HEK293 (cell line): ENCODE measurements at regions not wholly inside any gene's neighbourhood (a gene's known extent, or its start where the extent isn't known, plus 50 kb on each side); places are given as distances from the start of the nearest gene placed in this dataset.

Experiments
- CTCF ChIA-PET: fragments of 350-600 bp; formaldehyde crosslinking; extraction: SDS; loops from one replicate; lab custom pipeline; 2021; ENCODE audit warnings: antibody characterized with exemption; lab: Yijun Ruan, JAX
- POLR2A ChIA-PET: fragments of 300-600 bp; formaldehyde crosslinking; extraction: SDS; loops from one replicate; lab custom pipeline; 2020; ENCODE audit warnings: antibody characterized with exemption, inconsistent platforms; lab: Yijun Ruan, JAX
- H3K27ac ChIP-seq: fragments of 200-500 bp; sonication (Bioruptor generic); 2 replicates; pipeline ENCODE4 v1.5.1; 2014; ENCODE audit warnings: low read depth, low read length, control low read depth, inconsistent platforms; ENCODE audit errors: extremely low read depth
- H3K36me3 ChIP-seq, 2 experiments: fragments of 200-500 bp in 1 of 2; sonication (Bioruptor generic) in 1 of 2; 1 replicate in 1 of 2; 2 replicates in 1 of 2; pipeline ENCODE4 v1.5.1; 2014 to 2017; ENCODE audit warnings: inconsistent platforms in 2 of 2, low read length in 2 of 2; ENCODE audit not compliant: control insufficient read depth in 2 of 2, insufficient read depth in 1 of 2
- H3K4me1 ChIP-seq: fragments of 200-500 bp; sonication (Bioruptor generic); 2 replicates; pipeline ENCODE4 v1.5.1; 2014; ENCODE audit warnings: mild to moderate bottlenecking, low read length, inconsistent platforms; ENCODE audit not compliant: control insufficient read depth, insufficient read depth
- H3K4me3 ChIP-seq: 2 replicates; pipeline ENCODE4 v1.5.1; 2011; ENCODE audit warnings: low read depth, mild to moderate bottlenecking, control low read depth, low read length, moderate library complexity
- H3K9me3 ChIP-seq: fragments of 200-500 bp; sonication (Bioruptor generic); 2 replicates; pipeline ENCODE4 v1.5.1; 2014; ENCODE audit warnings: low read depth, low read length, inconsistent platforms; ENCODE audit not compliant: control insufficient read depth, insufficient read depth
- HOXA7 ChIP-seq: sonication (generic); formaldehyde crosslinking; IDR thresholded peaks from 2 replicates; pipeline ENCODE4 v1.8.1; 2022; ENCODE audit warnings: missing genetic modification reagents, borderline replicate concordance
- MZF1 ChIP-seq: fragments of 450-650 bp; formaldehyde crosslinking; IDR thresholded peaks from 2 replicates; pipeline ENCODE4 v1.5.1; 2017; ENCODE audit warnings: missing biosample characterization, missing genetic modification characterization, borderline replicate concordance
- PRDM10 ChIP-seq: fragments of 450-650 bp; formaldehyde crosslinking; IDR thresholded peaks from 2 replicates; pipeline ENCODE4 v1.5.1; 2016; ENCODE audit warnings: missing biosample characterization, missing genetic modification characterization
- WT1 ChIP-seq: fragments of 450-650 bp; formaldehyde crosslinking; IDR thresholded peaks from 2 replicates; pipeline ENCODE4 v1.5.1; 2016; ENCODE audit warnings: missing biosample characterization, missing genetic modification characterization
- ZBTB11 ChIP-seq: fragments of 450-650 bp; formaldehyde crosslinking; conservative IDR thresholded peaks from 2 replicates; pipeline ENCODE4 v1.5.1; 2016; ENCODE audit warnings: low read depth, missing biosample characterization, missing genetic modification characterization
- ZBTB6 ChIP-seq: fragments of 450-650 bp; formaldehyde crosslinking; IDR thresholded peaks from 2 replicates; pipeline ENCODE4 v1.5.1; 2017; ENCODE audit warnings: missing biosample characterization, missing genetic modification characterization
- ZBTB7A ChIP-seq: fragments of 450-650 bp; formaldehyde crosslinking; IDR thresholded peaks from 2 replicates; pipeline ENCODE4 v1.5.1; 2016; ENCODE audit warnings: low read depth, missing biosample characterization, missing genetic modification characterization
- ZFHX2 ChIP-seq: fragments of 450-650 bp; formaldehyde crosslinking; conservative IDR thresholded peaks from 2 replicates; pipeline ENCODE4 v1.5.1; 2016; ENCODE audit warnings: missing biosample characterization, missing genetic modification characterization
- ZFP37 ChIP-seq: fragments of 450-650 bp; formaldehyde crosslinking; IDR thresholded peaks from 2 replicates; pipeline ENCODE4 v1.5.1; 2016; ENCODE audit warnings: missing biosample characterization, missing genetic modification characterization
- ZNF157 ChIP-seq: fragments of 450-650 bp; formaldehyde crosslinking; IDR thresholded peaks from 2 replicates; pipeline ENCODE4 v1.5.1; 2016; ENCODE audit warnings: missing biosample characterization, missing genetic modification characterization
- ZNF169 ChIP-seq: fragments of 450-650 bp; formaldehyde crosslinking; IDR thresholded peaks from 2 replicates; pipeline ENCODE4 v1.5.1; 2016; ENCODE audit warnings: missing biosample characterization, missing genetic modification characterization
- ZNF2 ChIP-seq: fragments of 450-650 bp; formaldehyde crosslinking; IDR thresholded peaks from 2 replicates; pipeline ENCODE4 v1.5.1; 2016; ENCODE audit warnings: missing biosample characterization, missing genetic modification characterization
- ZNF26 ChIP-seq: fragments of 450-650 bp; formaldehyde crosslinking; IDR thresholded peaks from 2 replicates; pipeline ENCODE4 v1.5.1; 2016; ENCODE audit warnings: missing biosample characterization, missing genetic modification characterization
- ZNF324 ChIP-seq: fragments of 450-650 bp; formaldehyde crosslinking; IDR thresholded peaks from 2 replicates; pipeline ENCODE4 v1.5.1; 2016; ENCODE audit warnings: missing biosample characterization, missing genetic modification characterization
- ZNF341 ChIP-seq: fragments of 450-650 bp; formaldehyde crosslinking; IDR thresholded peaks from 2 replicates; pipeline ENCODE4; 2016; ENCODE audit warnings: low read depth, missing biosample characterization, missing genetic modification characterization
- ZNF416 ChIP-seq: fragments of 450-650 bp; formaldehyde crosslinking; IDR thresholded peaks from 2 replicates; pipeline ENCODE4 v1.5.1; 2016; ENCODE audit warnings: missing biosample characterization, missing genetic modification characterization
- ZNF433 ChIP-seq: fragments of 450-650 bp; formaldehyde crosslinking; IDR thresholded peaks from 2 replicates; pipeline ENCODE4 v1.5.1; 2016; ENCODE audit warnings: missing biosample characterization, missing genetic modification characterization, low read depth
- ZNF596 ChIP-seq: fragments of 450-650 bp; IDR thresholded peaks from 2 replicates; pipeline ENCODE4 v1.5.0; 2018; ENCODE audit warnings: missing biosample characterization, mild to moderate bottlenecking, missing genetic modification characterization, moderate library complexity
- ZNF658 ChIP-seq: fragments of 450-650 bp; formaldehyde crosslinking; IDR thresholded peaks from 2 replicates; pipeline ENCODE4; 2016; ENCODE audit warnings: missing biosample characterization, missing genetic modification characterization
- ZNF677 ChIP-seq: fragments of 450-650 bp; IDR thresholded peaks from 2 replicates; pipeline ENCODE4 v1.5.0; 2018; ENCODE audit warnings: missing biosample characterization, mild to moderate bottlenecking, missing genetic modification characterization, moderate library complexity
- ZNF792 ChIP-seq: fragments of 450-650 bp; formaldehyde crosslinking; IDR thresholded peaks from 2 replicates; pipeline ENCODE4 v1.5.1; 2016; ENCODE audit warnings: missing biosample characterization, missing genetic modification characterization
- ZNF843 ChIP-seq: fragments of 450-650 bp; formaldehyde crosslinking; IDR thresholded peaks from 2 replicates; pipeline ENCODE4 v1.5.1; 2016; ENCODE audit warnings: missing biosample characterization, missing genetic modification characterization
- ZSCAN4 ChIP-seq: fragments of 450-650 bp; formaldehyde crosslinking; IDR thresholded peaks from 2 replicates; pipeline ENCODE4 v1.5.1; 2017; ENCODE audit warnings: missing biosample characterization, missing genetic modification characterization
- ZSCAN5A ChIP-seq: fragments of 450-650 bp; formaldehyde crosslinking; IDR thresholded peaks from 2 replicates; pipeline ENCODE4 v1.5.1; 2016; ENCODE audit warnings: missing biosample characterization, missing genetic modification characterization

- peaks cover 3% of the 10 kb centered on the region; the same call in 1 of the 2 replicates for H3K4me1 ChIP-seq
- no peak overlapping the region for H3K27ac ChIP-seq
- H3K4me3 ChIP-seq: no peak overlapping the region
- H3K9me3 ChIP-seq: no peaks in the 10 kb centered on the region
- ChIA-PET POLR2A (no interaction called here), CTCF (interaction anchor here (0.7 to 1.9 kb wide), 3 partner anchors 8 to 177 kb away, joined by 4 to 8 read pairs (median 5); no protein-coding TSS in a partner anchor)
- no peaks in the 10 kb centered on the region for H3K36me3 ChIP-seq
- no peak for TF ChIP-seq WT1
- no peak for TF ChIP-seq ZNF26 (tag by site-specific recombination)
- no peak for TF ChIP-seq ZNF596 (tag by site-specific recombination)
- no peak for TF ChIP-seq ZNF677 (tag by site-specific recombination)
- TF ChIP-seq ZNF792 (tag by site-specific recombination): no peak
- TF ChIP-seq ZFHX2: no peak
- TF ChIP-seq ZSCAN4 (tag by site-specific recombination): no peak
- TF ChIP-seq ZNF157 (tag by site-specific recombination): no peak
- TF ChIP-seq PRDM10 (tag by site-specific recombination): no peak
- TF ChIP-seq ZNF324 (tag by site-specific recombination): no peak
- no peak for TF ChIP-seq ZBTB7A (tag by site-specific recombination)
- TF ChIP-seq ZNF416 (tag by site-specific recombination): no peak
- TF ChIP-seq ZNF2 (tag by site-specific recombination): no peak
Observed at GRCh38 chr4:112942997-112943396, 106.5 kb upstream of the ANK2 start.

GRCh38 chr4:112944006-112944405 is 105.4 kb upstream of the ANK2 start:
- no peak overlapping the region for H3K4me3 ChIP-seq
- CTCF ChIA-PET: interaction anchor here (1.0 to 1.9 kb wide), 2 partner anchors 43 to 178 kb away, joined by 3 to 5 read pairs; no protein-coding TSS in a partner anchor
- POLR2A ChIA-PET: no interaction called here
- no peak for TF ChIP-seq ZNF843 (tag by site-specific recombination)
- no peak for TF ChIP-seq ZNF658
- no peak for TF ChIP-seq ZNF792 (tag by site-specific recombination)
- no peak for TF ChIP-seq ZFP37 (tag by site-specific recombination)
- no peak for TF ChIP-seq ZBTB6 (tag by site-specific recombination)
- TF ChIP-seq ZBTB11 (tag by site-specific recombination): no peak
- TF ChIP-seq MZF1 (tag by site-specific recombination): no peak
- no peak for TF ChIP-seq ZNF341 (tag by site-specific recombination)
- TF ChIP-seq ZNF433 (tag by site-specific recombination): no peak
- no peak for TF ChIP-seq HOXA7 (CRISPR knock-in tag)
- no peak for TF ChIP-seq ZNF169 (tag by site-specific recombination)
- TF ChIP-seq ZSCAN5A (tag by site-specific recombination): no peak

More at GRCh38 chr4:112944006-112944405, 105.4 kb upstream of the ANK2 start:
- Histone ChIP-seq H3K27ac (no peak overlapping the region), H3K9me3 (no peaks in the 10 kb centered on the region), H3K4me1 (peaks cover 3% of the 10 kb centered on the region; the same call in 1 of the 2 replicates), H3K36me3 (no peaks in the 10 kb centered on the region)
